Prostate gland (tissue), 2 donors: ENCODE measurements at regions not wholly inside any gene's neighbourhood (a gene's known extent, or its start where the extent isn't known, plus 50 kb on each side); places are given as distances from the start of the nearest gene placed in this dataset.

Source experiments
- DNase-seq: peaks from one replicate; pipeline ENCODE4 v3.0.0-alpha.2; 2019; ENCODE audit warnings: low spot score
- H3K27ac ChIP-seq, 2 donors: fragments of 200-600 bp; sonication (generic); 2 replicates each; pipeline ENCODE4 v1.5.1; 2017 to 2019
- H3K27me3 ChIP-seq: fragments of 200-600 bp; sonication (generic); replicated peaks from 2 replicates; pipeline ENCODE4 v1.5.1; 2019; ENCODE audit not compliant: insufficient read depth
- H3K36me3 ChIP-seq, 2 donors: fragments of 200-600 bp; sonication (generic); 1 replicate in 1 of 2; 2 replicates in 1 of 2; pipeline versions ENCODE4 v1.5.1 to v1.8.1; 2017 to 2019
- H3K4me1 ChIP-seq: fragments of 200-600 bp; sonication (generic); replicated peaks from 2 replicates; pipeline ENCODE4 v1.5.1; 2019
- H3K4me3 ChIP-seq, 2 donors: fragments of 200-600 bp; sonication (generic); 2 replicates each; pipeline ENCODE4 v1.5.1; 2017 to 2019
- H3K9me3 ChIP-seq: fragments of 200-600 bp; sonication (generic); 2 replicates; pipeline ENCODE4 v1.5.1; 2017
- CTCF ChIP-seq, 4 experiments: fragments of 200-600 bp in 2 of 4; fragments of 450-650 bp in 2 of 4; sonication (generic) in 2 of 4; IDR thresholded peaks; 1 replicate in 3 of 4; 2 replicates in 1 of 4; pipeline ENCODE4 v1.5.1; 2016 to 2019; ENCODE audit warnings: antibody characterized with exemption in 4 of 4, mild to moderate bottlenecking in 2 of 4, moderate library complexity in 2 of 4
- POLR2A ChIP-seq: fragments of 450-650 bp; IDR thresholded peaks from one replicate; pipeline ENCODE4 v1.6.1; 2016; ENCODE audit warnings: antibody characterized with exemption, mild to moderate bottlenecking
- POLR2AphosphoS5 ChIP-seq: sonication (generic); formaldehyde crosslinking; IDR thresholded peaks from one replicate; pipeline ENCODE4 v1.6.1; 2017; ENCODE audit warnings: antibody characterized with exemption
- WGBS: methylation state at CpG from one replicate; pipeline ENCODE4 v1.1.5; 2018; 5-methylcytosine and 5-hydroxymethylcytosine counted together
- intact Hi-C: fragments of 100-400 bp; cut with DNase I; formaldehyde crosslinking; loops from one replicate; pipeline ENCODE4 v1.14.2; 2022

DNA sequence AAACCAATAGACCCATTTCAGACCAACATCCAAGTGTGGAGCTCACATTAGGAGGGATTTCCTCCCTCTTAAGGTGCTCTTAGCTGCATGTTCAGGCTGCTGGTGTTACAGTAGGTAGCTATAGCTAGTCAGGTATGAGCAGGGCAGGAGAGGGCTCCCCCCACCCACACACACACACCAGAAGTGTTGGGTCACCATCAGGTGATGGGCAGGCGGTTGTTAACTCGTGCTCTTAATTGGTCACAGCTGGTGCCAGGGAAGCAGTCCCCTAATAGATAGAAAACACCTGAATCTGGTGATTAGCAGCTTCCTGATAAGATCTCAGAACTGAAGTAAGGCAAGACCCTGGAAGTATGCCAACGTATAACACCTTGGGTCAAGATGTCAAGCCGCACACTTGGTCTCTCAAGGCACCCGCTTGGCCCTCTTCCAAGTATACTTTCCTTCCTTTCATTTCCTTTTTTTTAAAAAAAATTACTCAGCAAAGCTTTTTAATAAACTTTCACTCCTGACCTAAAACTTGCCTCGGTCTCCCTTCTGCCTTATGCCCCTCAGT is 532.4 kb downstream of the DNAH5 start:
- no peaks in the 10 kb centered on the region for H3K4me1 ChIP-seq
- intact Hi-C loops, result no loop called here
- H3K27ac ChIP-seq, result no peak overlapping the region
- no peak for DNase-seq
- H3K9me3 ChIP-seq, result no peaks in the 10 kb centered on the region
- 54% methylated on average over 6 of the region's 6 CpGs for WGBS
- TF ChIP-seq POLR2A (no peak), POLR2AphosphoS5 (no peak), CTCF (IDR thresholded peaks at IDR 0.05) (no peak)
- no peak overlapping the region for H3K4me3 ChIP-seq
- no peaks in the 10 kb centered on the region for H3K36me3 ChIP-seq
- H3K27me3 ChIP-seq, result no peaks in the 10 kb centered on the region

- no peak for DNase-seq
- 67% methylated on average over 1 of the region's 1 CpG for WGBS
- TF ChIP-seq POLR2AphosphoS5 (no peak), CTCF (IDR thresholded peaks at IDR 0.05) (no peak), POLR2A (no peak)
- no peak overlapping the region for H3K4me3 ChIP-seq
- intact Hi-C loops, result no loop called here
- H3K27ac ChIP-seq, result no peak overlapping the region
- no peaks in the 10 kb centered on the region for H3K36me3 ChIP-seq
- H3K4me1 ChIP-seq, result no peaks in the 10 kb centered on the region
- no peaks in the 10 kb centered on the region for H3K27me3 ChIP-seq
- no peaks in the 10 kb centered on the region for H3K9me3 ChIP-seq
Observed at GRCh38 chr5:13408616-13409015, 535.9 kb downstream of the DNAH5 start.

- Histone ChIP-seq H3K4me1 (no peaks in the 10 kb centered on the region), H3K36me3 (no peaks in the 10 kb centered on the region), H3K27ac (no peak overlapping the region), H3K9me3 (no peaks in the 10 kb centered on the region), H3K4me3 (no peak overlapping the region), H3K27me3 (no peaks in the 10 kb centered on the region)
- intact Hi-C loops, result no loop called here
- DNase-seq, result no peak
- TF ChIP-seq CTCF (IDR thresholded peaks at IDR 0.05) (no peak), POLR2AphosphoS5 (no peak), POLR2A (no peak)
Observed at GRCh38 chr5:13403351-13403750, 541.1 kb downstream of the DNAH5 start.

- 85% methylated on average over 5 of the region's 5 CpGs for WGBS
- intact Hi-C loops, result no loop called here
- Histone ChIP-seq H3K36me3 (no peaks in the 10 kb centered on the region), H3K4me1 (no peaks in the 10 kb centered on the region), H3K9me3 (no peaks in the 10 kb centered on the region), H3K27me3 (no peaks in the 10 kb centered on the region), H3K27ac (no peak overlapping the region), H3K4me3 (no peak overlapping the region)
- DNase-seq, result no peak
- TF ChIP-seq POLR2A, result no peak
- TF ChIP-seq CTCF (IDR thresholded peaks at IDR 0.05), result no peak
- TF ChIP-seq POLR2AphosphoS5, result no peak
Observed at GRCh38 chr5:13385066-13385465, 559.4 kb downstream of the DNAH5 start.

GRCh38 chr5:13382232-13382631 is 562.3 kb downstream of the DNAH5 start:
- intact Hi-C loops, result no loop called here
- H3K4me1 ChIP-seq, result no peaks in the 10 kb centered on the region
- no peaks in the 10 kb centered on the region for H3K9me3 ChIP-seq
- H3K27me3 ChIP-seq, result no peaks in the 10 kb centered on the region
- DNase-seq, result no peak
- WGBS, result 79% methylated on average over 3 of the region's 3 CpGs
- TF ChIP-seq POLR2A, result no peak
- no peak for TF ChIP-seq POLR2AphosphoS5
- TF ChIP-seq CTCF (IDR thresholded peaks at IDR 0.05), result no peak
- H3K27ac ChIP-seq, result no peak overlapping the region
- H3K4me3 ChIP-seq, result no peak overlapping the region
- no peaks in the 10 kb centered on the region for H3K36me3 ChIP-seq
